HG03103 (cell line): ENCODE measurements at regions not wholly inside any gene's neighbourhood (a gene's known extent, or its start where the extent isn't known, plus 50 kb on each side); places are given as distances from the start of the nearest gene placed in this dataset.

Source experiments
- ATAC-seq: cut with Tn5 transposase; IDR thresholded peaks from one replicate; pipeline ENCODE4 v1.9.1; 2021; ENCODE audit warnings: low read depth; ENCODE audit not compliant: unreplicated experiment

GRCh38 chr6:43953256-43953655 lies 174.0 kb downstream of the MRPL14 start:
- no peak for ATAC-seq

GRCh38 chr6:43952746-43953145 lies 174.5 kb downstream of the MRPL14 start:
- no peak for ATAC-seq

DNA sequence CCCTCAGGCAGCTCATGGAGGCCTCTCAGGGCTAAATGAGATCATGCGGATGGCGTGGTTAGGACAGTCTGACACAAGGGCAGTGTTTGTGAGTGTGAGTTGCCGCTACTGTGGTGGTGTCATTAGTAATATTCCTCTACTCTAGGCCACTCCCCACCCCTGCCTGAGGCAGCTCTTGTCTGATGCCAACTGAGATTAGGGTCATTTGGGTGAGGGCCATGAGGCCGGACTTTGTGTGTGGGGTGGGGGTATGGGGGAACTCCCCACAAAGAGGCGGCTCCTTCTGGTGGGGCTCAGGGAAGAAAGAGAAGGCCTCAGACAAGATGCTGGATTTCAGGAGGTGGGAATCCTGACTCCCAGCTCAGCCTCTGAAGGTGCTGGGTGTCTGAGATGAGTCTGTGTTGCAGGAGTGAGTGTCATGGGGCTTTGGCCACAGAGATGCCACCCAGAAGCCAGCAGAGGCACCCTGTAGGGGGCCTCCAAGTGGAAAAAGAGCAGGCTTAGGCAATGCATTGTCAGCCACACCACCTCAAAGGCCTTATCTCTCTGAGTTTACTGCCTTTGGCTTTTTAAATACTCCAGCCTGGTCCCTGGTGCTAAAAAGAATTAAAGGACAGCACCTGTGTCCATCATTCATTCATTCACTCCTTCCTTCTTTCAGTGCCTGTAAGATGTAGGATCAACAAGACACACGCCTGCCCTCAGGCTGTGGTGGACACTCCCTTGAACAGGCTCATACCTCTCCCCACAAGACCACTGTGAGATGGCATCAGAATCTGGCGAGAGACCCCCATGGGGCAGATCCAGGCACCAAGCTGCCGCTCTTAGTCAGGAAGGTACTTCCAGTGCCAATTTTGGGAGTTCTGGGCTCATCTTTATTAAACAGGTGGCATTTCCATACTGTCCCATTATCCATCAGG lies 175.2 kb downstream of the MRPL14 start:
- no peak for ATAC-seq

DNA sequence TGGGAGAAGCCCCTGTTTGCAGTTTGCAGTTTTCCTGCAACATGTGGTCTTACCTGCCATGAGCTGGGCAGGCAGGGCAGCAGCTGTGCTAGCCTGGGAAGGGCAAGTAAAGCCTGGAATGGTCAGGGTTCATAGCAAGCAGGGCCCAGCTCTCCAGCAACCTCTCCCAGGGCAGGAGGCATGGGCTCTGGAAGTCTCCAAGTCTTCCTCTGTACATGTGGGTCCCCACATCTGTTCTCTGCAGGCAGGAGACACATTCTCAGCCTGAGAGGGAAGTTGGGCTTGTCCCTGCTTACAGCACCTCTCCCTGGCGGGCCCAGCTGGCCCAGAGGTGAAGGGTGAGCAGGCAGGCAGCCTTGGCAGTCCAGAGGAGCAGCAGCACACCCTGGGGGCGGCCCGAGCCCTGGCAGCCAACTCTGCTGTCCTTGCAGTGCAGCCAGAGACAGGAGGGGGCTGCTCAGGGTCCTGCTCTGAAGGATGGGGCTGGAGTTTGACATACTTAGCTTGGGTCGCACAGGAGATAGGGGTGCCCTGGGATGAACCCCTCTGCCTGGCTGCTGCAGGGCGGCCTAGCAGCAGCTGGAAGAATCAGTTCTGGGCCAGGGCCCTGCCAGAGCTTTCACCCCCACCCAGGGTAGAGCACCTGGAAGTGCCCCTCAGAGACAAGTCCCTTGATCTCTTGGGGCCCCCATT lies 176.0 kb downstream of the MRPL14 start:
- no peak for ATAC-seq

GRCh38 chr6:43950731-43951062 lies 176.6 kb downstream of the MRPL14 start:
- ATAC-seq = no peak

- ATAC-seq = no peak
Observed at GRCh38 chr6:43950051-43950605, 177.1 kb downstream of the MRPL14 start.

- no peak for ATAC-seq
Observed at GRCh38 chr6:43949551-43949991, 177.7 kb downstream of the MRPL14 start.

- no peak for ATAC-seq
Observed at GRCh38 chr6:43948527-43949485, 178.4 kb downstream of the MRPL14 start.

DNA sequence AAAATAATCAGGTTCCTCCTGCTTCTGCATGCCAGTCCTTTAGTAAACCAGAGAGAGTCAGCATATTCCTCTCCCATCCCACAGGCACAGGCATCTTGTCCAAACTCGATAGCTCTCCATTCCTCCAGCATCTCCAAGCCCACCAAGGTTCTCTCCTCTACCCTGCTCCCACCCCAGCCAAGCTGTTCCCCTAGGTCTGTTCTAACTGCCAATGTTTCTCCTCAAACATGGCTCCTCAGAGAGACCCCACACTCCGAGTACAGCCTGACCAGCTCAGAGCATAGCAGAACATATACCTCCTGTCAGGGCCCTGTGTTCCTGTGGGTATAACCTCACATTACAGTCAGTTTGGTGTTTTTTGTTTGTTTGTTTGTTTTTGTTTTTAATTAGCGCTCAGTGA lies 177.8 kb downstream of the VEGFA start:
- no peak for ATAC-seq

DNA sequence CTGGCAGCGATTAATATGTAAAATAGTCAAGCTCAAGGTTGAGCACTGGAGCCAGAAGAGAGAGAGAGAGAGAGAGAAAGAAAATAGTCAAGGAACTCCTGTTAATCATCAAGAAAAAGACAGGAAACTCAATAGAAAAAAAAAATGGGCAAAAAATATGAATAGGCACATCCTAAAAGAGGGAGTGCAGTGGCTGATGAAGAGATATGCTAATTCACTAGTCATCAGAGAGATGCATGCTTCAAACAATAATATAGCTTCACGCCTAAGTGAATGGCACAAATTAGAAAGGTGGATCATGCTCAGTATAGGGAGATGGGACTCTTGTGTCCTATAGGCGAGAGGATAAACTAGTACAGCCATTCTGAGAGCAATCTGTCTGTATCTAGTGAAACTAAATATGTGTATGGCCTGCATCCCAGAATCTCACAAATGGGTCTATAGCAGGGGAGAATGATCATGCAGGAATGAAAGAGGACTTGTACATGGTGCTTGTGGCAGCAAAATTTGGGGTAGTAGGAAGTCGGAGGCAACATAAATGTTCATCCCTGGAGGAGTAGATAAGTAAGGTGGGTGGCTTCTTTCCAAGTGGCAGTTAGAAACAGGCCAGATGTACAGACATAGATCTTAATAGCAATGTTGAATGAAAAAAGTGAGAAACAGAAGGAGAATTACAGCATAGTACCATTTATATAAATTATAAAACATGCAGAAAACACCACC lies 176.8 kb downstream of the VEGFA start:
- no peak for ATAC-seq

DNA sequence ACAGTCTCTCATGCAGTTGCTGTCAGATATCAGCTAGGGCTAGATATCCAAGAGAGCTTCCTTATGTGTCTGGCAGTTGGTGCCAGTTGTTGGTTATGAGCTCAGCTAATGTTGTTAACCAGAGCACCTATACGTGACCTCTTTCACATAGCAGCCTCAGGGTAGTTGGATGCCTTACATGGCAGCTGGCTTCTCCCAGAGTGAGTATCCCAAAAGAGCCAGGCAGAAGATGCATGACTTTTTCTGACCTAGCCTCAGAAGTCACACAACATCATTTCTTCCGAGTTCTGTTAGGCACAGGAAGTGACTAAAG lies 175.7 kb downstream of the VEGFA start:
- no peak for ATAC-seq

DNA sequence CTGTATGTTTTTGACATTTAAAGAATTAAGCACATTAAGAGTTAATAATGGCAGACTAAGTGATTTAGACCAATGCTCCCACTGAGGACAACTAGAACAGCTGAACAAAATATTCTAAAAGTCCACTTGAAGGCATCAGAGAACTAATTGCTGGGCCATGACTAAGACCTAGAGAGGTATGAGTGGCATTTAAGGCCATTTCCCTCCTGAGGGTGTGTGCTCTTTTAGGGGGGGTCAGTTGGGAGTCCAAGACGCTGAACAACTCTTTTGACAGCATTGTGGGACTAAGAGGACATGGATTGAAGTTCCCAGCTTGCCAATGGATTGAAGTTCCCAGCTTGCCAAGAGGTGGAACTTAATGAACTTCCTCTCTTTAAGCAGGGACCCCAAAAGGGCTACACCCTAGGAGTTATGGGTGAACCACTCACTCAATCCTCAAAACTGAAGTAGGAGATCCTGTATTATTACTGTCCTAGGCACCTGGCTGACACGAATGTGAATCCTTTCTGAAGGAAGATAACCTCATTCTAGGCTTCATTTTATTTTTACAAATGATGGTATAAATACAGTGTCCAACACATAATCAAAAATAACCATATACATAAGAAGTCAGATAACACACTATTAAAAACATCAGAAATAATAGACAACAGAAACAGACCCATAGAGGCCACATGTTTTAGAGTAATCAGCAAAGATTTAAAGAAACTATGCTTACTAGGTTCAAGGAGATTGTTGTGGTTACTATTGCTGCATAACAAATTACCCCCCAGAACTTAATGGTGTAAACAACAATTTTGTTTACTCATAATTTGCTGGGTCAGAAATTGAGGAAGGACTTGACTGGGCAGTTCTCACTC lies 175.1 kb downstream of the VEGFA start:
- no peak for ATAC-seq

DNA sequence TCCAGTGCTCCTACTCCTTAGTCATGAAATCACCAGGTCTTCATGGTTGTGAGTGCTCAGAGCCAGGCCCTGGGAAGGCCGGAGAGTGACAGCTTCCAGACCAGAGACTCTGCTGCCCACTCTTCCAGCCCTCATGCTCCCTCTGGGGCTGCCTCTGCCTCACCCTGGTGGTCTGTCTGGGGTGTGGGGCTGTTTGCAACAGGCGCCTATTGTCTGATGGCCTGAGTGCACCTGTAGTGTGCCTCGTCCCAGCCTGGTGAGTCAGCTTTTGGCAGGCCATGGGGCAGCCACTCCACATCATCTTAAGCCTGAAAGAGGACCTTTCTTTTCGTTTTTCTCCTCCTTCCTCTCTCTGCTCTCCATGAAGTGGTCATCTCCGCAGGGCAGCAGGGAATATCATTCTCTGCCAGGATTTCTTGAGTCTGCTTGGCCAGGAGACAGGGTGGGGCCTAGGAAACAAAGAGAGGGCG lies 173.8 kb downstream of the VEGFA start:
- no peak for ATAC-seq

GRCh38 chr6:43943099-43943766 lies 173.2 kb downstream of the VEGFA start:
- no peak for ATAC-seq

DNA sequence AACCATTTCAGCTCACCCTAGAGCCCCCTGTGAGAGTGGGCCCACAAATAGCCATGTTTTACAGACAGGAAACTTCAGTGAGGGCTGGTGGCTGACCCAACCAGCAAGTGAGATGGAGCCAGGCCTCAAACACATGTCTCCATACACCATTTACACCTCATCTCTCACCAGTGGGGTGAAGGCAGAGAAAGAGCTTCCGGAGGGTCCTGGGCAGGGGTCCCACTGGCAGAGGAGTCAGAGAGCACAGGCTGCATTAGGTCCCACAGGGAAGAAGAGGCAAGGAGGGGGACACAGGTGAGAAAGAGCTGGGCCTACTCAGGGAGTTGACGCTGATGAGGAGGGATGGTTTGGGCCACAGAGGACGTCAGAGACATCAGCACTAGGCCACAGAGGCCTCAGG lies 172.6 kb downstream of the VEGFA start:
- no peak for ATAC-seq

GRCh38 chr6:43942011-43942442 lies 172.0 kb downstream of the VEGFA start:
- ATAC-seq = no peak

DNA sequence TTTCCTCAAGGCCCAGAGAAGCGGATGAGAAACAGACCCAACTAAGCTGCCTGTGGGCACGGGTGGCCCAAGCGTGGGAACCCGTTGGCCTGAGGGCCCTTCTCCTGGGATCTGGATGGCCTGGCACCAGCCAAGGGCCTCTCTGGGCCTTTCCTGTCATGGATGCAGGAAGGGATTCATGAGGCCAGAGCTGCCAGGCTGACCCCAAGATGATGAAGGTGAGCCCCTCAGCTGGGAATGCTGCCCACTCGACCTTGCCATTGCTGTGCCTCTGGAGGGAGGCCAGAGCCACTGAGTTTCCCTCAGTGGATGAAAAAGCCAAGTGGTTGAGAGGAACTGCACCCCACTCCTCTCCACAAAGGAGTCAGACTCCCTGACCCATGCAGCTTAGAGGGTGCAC lies 171.2 kb downstream of the VEGFA start:
- ATAC-seq = no peak

- ATAC-seq = no peak
Observed at GRCh38 chr6:43940393-43941087, 170.5 kb downstream of the VEGFA start.
